GM21717 (cell line): ENCODE measurements at regions not wholly inside any gene's neighbourhood (a gene's known extent, or its start where the extent isn't known, plus 50 kb on each side); places are given as distances from the start of the nearest gene placed in this dataset.

Experiments
- ATAC-seq: cut with Tn5 transposase; IDR thresholded peaks from one replicate; pipeline ENCODE4 v1.9.1; 2021; ENCODE audit warnings: mild to moderate bottlenecking, moderate library complexity; ENCODE audit not compliant: unreplicated experiment

DNA sequence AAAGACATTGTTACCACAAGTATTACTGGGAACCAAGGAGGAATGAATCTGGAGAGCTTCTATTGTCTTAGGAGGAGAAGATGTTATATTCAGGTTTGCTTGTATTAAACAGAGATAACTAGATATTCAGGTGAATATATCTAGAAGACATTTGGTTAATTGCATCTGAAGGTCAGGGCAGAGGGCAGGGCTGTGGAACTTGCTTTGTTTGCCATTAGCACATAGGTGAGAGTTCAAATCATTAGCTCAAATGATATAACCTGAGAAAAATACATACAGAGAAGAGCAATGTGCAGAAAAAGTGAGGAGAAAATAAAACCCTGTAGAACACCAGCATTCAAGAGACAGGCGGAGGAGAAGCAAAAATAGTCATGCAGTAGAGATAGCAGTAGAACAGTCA is 116.8 kb downstream of the DNAJB9 start:
- ATAC-seq = no peak

DNA sequence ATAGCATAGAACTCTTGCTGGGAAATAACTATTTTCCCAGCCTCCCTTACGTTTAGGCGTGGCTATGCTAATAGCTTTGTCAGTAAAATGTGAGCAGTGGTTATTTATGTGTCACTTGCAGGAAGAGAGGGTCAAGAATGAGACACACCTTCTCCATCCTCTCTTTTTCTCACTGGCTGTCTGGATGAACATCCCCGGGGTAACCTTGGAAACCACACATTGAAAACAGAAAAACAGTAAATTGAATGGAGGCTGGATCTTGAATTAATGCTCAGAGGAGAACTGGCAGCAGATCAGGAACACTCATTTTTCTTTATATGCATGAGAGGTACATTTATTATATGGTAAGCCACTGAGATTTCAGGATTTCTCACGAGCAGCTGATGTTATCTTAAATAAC is 127.6 kb downstream of the DNAJB9 start:
- no peak for ATAC-seq

DNA sequence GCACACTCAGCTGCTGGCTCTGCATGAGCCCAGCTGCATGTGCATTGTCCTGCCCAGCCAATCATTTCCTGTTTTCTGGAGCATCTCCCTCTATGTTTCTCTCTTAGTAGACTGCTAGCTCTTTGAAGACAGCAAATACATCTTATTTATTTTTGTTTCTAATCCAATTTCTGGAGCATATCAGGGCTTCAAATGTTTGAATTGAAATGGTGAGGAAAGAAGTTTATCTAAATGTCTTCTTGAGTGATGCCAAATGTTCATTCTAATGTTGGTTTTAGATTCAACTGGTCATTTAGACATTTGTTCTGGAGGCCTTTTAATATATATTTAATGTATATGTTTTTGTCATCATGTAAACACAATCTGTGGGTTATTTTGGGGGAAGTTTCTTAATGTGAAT is 141.9 kb downstream of the DNAJB9 start:
- no peak for ATAC-seq

DNA sequence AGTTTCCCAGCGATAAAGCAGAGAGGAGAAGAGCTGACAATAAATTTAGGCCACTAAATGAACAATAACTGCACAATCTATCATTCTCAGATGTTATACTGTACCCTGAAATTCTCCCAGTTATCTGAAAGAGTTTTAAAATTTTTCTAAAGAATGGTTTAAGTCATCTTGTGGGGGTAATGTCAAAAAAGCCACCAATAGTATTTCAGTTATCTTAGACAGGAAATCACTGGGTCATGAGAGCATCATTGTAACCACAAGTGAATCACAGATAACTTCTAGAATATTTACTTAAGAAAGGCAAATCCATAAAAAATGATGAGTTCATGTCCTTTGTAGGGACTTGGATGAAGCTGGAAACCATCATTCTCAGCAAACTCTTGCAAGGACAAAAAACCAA is 147.1 kb downstream of the DNAJB9 start:
- no peak for ATAC-seq

DNA sequence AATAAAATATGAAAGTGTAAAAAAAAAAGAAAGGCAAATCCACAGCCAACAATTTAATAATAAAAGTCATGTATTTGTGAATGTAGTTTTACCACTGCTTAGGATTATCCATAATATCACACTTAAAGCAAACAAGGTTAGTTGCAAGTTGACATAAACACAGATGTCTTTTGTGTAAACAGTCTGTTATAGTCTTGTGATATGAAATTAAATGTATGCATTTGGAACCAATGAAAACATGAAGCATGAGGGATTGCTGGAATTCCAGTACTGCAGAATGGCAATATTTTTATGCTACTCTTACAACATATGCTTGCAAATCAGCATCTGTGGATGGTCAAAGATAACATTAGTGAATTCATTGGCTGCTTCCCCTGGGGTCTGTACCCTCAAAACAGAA is 148.1 kb downstream of the DNAJB9 start:
- ATAC-seq = no peak

DNA sequence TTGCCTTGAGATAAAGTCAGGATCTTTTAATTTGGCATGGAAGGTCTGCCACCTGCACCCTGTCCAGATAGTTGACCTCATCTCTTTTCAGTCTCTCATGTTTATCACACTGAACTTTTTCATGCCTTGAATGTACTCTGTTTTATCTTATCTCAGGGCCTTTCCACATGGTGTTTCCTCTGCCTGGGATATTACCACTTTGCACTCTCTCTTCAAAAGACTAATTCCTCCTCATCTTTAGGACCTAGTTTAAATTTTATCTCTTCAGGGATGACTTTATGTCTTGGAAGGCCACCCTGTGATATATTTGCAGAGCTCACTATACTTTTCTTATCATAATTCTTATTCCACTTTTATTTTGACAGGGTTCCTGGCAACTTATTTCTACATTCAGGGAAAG is 150.0 kb downstream of the DNAJB9 start:
- ATAC-seq = no peak

DNA sequence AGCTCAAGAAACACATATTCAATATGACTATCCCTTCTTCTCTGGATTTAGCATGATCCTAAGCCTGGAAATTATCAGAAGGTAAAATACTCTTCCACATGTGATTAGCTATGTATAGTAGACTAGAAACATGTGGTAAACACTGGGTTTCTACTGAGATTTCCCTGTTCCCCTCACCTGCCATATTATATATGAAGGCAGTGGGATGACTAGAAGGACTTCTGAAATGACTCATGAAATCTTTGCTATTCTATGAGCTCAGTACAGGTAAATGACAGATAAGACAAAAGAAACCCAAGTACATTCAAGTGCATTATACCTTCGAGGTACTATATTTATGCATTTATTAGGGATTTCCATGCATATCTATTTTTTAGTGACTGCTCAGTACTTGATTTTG is 152.9 kb downstream of the DNAJB9 start:
- no peak for ATAC-seq

DNA sequence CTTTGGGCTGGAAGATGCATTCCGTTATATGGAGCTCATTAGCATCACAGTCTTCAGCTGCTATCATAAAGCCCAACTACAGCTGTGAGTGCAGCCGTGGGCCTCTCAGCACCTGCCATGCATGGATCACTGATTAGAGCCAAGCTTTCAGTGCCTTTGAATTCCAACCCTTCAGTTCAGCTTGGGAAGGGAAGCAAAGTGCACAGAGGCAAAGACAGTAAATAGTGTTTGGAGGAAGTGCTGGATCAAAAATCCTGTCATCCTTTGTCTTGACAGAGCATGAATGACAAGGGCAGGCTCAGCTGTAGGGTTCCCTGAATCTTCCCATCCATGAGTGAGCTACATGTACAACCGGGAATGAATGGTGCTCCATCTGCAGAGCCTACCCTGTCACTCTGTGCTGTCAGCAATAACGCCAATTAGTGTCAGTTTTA is 153.7 kb downstream of the DNAJB9 start:
- no peak for ATAC-seq

DNA sequence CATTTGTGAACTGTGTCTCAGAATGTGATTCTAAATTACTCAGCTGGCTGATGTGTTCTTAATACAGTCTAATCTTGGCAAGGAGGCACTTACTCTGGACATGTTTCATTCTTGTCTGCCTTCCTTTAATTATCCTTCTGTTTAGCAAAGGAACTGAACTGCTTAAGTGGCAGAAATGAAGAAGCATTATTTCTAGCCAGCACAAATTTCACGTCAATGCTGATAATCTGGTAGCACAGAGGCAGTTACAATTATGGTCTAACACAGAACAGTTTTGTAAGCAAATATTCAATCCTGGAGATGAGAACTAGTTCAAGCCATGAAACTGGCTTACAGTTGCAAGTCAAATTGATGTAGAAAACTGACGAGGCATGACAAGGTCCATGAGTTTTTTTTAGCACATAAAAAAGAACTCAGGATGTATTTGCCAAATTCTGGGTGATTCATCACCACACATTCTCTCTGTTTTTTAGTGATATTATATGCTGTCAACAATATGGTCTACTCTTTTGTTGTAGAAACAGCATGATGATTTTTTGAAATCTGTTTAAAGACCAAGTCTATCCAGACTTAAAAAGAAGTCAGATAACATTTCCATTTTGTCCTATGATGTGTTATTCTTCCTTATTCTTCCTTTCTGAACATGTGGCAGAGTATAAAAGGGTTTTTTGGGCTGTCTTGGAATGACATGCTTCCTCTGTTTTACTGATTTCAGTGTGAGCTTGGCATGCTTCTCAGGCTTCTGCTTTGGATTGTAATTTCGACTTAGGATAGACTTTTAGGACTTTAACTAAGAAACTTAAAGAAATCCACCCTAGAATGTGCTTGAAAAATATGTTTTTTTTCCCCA is 154.8 kb downstream of the DNAJB9 start:
- ATAC-seq = no peak

DNA sequence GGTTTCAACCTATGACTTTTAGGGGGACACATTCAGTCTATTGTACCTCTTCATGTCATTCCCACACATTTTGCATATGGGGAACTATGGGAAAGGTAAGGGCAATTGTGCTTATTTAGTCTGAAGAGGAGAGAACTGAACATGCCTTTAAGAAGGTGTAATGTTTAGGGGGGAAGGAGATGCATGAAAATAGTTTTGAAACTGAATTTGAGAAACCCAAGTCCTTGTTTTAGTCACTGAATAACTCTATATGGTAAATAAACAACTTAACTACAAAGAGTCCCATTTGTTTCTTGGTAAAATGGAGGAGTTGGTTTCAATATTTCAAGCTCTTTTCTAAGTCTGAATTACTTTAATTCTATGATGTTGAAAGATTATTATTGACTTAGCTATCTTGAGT is 166.1 kb downstream of the DNAJB9 start:
- ATAC-seq = no peak

DNA sequence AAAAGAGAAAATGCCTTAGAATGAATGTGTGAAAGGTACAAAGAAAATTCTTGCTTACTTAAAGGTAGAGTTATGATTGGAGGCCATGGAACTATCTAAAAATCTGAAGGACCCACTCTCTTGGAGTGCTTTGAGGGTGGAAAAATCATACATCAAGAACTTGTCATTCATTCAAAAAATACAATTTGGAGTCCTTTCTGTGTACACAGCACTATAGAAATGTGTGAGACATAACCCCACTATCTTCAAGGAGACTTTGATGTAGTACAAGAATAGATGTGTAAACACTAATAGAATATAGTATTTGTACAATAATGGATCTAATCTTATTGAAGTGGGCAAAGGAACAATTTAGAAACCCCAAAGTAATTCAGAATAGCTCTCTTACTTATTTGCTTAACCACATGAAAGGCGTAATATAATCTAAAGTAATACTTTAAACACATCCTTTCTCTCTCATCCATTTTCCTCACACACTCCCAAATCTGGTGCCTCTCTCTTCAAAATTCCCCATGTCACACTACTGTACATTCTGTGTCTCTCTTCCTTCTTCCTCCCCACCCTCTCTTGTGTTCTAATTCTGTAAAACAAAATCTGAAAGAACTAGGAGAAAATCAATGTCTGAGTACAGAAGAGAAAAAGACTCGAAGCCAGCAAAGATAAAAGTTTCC is 166.7 kb downstream of the DNAJB9 start:
- no peak for ATAC-seq

DNA sequence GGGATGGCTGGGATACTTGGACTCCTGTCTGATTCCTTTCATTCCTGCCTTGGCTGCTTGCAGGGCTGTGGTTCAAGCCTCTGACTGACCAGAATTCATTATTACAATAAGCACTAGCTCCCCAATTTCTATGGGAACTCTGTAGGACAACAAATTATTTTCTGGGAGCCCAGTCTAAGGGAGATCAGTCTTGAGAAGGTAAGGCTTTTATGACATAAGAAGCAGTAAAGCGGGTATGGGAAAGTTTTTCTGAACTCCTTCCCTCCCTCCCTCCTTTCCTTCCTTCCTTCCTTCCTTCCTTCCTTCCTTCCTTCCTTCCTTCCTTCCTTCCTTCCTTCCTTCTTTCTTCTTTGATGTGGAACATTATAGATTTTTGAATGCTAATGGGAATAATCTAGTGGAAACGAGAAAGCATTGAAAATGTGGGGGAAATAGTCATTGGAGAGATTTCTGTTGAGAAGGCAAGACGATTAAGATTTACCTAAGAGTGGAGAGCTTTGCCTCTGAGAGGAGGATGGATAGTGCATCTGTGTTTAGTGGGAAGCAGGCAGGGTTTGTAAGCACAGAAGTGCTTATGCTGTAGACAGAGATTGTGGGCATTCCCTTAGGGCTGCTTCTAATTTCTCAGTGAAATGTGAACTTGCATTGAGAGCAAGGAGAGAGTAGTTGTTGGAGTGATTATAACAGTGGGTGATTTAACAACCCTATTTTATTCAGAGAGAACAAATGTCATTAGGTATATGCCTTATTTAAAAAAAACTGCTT is 201.5 kb downstream of the DNAJB9 start:
- ATAC-seq = no peak

DNA sequence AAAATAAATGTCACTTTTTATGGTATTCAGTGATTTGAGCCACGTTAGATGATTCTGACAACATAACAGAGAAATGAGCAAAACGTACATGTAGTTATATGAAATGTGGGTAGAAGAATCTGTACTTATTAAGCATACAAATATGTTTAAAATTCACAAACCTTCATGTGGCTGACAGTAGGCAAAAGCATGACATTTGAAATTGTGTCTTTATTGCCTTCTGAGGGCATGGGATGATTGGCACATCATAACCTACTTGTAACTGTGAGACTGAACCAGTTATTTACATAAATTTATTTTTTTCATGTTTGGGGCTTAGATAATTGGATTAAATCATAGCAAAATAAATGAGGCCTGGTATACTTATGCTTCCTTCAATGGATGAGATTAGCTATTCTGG is 202.2 kb downstream of the DNAJB9 start:
- no peak for ATAC-seq

DNA sequence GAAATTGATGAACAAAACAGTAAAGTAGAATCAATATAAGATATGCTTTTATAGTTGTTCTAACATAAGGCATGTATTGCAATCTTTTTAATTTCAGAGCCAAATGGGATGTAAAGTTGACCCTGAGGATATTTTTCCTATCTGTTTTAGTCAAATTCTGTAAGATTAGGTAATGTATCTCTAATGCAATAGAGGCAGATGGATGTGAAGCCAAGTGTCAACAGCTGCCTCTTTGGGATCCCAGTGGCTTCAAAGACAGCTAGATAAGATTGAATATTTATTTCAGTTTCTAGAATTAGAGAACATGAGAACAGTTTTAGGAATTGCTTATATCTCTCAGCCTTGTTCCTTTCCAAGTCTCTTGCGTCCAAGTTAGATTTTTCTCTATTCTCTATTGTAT is 208.3 kb downstream of the DNAJB9 start:
- no peak for ATAC-seq

DNA sequence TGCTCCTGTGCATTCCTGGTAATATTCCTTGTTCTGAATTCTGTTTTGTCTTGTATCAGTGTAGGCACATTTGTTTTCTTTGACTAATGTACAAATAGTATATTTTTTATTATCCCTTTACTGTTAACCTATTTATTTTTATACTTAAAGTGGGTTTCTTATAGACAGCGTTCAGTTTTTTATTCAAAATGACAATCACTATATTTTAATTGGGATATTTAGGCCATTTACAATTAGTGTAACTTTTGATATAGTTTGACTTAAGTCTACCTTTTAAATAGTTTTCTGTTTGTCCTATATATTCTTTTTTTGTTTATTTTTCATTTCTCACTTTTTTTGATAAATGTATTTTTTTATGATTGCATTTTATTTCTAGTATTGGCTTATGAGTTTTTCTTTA is 219.8 kb downstream of the DNAJB9 start:
- ATAC-seq = no peak

DNA sequence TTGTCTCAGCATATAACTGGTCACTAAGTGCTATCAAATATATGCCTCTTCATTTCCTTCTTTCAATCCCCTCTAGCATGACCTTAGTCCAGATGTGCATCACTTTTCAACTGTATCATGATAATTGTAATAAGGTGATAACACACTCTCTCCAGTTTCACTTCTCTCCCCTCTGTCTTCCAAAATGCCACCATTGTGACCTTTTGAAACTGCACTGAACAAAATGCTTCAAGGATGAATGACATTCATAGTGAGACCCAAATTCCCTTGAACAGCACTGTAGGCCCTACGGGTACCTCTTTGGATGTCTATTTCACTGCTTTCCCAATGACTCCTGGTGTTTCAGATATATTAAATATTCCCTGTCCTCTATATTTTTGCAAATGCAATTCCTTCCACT is 224.8 kb downstream of the DNAJB9 start:
- no peak for ATAC-seq

DNA sequence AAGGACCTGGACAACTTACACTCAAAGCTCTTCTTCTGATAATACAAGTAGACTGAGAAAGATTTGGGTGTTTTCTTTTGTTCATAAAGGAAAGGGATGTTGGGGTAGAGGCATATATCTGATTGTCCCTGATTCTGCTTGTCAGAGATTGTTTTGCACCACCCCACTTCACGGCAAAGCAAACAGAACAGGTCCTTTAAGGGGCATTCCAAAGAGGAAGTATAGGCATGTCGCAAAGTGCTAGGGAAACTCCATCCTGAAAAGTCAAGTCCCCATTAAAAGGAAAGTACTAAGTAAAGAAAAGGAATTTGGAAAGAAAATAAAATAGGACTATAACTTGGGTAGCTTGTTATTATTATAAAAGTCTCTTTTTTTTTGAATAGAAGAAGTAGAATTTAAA is 233.0 kb downstream of the DNAJB9 start:
- no peak for ATAC-seq

DNA sequence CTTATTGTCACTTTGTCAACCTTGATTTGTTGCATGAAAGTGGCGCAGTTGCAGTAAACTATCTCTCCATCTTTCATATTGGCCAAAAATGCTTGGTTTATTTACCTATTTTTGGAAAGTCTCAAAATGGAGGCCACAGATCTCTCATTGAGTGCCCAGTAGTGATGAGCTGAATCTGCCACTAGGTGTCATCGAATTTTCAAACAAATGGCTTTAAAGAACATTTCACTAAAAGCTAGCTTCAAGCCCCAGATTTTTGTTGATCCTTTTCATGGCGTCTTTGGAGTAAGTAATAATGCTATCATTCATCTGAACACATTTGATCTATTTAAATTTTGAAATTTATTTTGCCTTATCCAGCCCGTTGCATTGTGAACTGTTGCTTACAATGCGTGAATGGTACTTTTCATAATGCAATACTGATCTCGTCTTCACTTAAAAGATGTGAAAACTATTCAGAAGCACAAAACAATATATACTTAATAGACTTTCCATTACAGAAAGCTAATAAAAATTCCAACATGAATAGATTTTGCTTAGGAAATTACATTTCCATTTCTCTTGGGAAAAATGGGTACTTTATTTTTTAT is 236.2 kb downstream of the DNAJB9 start:
- no peak for ATAC-seq

DNA sequence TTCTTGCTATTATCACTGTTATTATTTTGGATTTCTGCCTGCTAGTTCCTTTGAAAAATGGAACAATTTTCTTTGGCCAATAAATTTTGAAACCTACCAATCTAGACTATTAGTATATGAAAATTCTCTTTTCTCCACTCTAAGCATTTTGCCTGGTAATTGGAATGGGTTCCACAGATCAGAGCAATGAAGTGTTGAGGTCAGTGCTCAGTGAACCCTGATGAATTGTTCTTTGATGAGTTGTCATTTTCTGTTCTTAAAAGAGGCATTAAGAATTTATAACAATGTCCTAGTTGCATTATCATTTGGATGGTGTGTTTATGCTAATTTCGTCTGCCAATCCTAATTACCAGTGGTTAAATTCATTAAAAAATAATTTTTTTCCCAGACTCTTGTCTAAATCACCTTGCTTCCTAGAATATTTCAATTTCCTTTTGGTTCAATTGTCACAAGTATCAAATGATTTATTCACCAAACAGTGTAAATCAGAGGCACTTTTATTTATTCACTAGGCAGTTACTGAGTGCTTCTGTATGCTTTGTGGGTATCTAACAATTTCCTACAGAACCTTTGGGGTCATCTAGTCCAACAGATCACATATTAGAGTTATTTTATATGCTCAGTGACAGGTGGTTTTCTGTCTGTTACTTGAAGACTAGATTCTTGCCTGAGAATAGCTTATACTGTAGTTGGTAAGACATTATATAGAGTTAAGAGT is 239.0 kb downstream of the DNAJB9 start:
- no peak for ATAC-seq

DNA sequence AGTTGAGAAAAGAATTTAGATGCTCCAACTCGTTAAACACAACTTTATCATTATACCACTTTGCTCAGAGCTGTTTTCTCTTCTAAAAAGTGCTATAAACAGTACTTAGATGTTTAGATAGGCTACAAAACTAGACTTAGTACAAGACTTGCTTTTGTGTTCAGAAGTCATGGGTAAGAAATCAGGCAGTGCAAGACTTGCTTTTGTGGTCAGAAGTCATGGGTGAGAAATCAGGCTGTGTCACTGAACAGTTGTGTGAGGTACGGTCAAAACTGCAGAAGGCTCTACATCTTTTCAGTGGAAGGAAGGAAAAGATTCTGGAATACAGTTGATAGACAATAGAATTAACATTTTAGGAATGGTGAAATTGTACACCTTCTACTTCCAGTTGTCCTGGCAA is 239.7 kb downstream of the DNAJB9 start:
- ATAC-seq = no peak
